B cell (primary cell): ENCODE measurements at regions not wholly inside any gene's neighbourhood (a gene's known extent, or its start where the extent isn't known, plus 50 kb on each side); places are given as distances from the start of the nearest gene placed in this dataset.

Source experiments
- ATAC-seq: fragments of 200-7000 bp; cut with Tn5 transposase; one replicate; pipeline ENCODE4 v1.10.0; 2021; ENCODE audit warnings: low read depth, mild to moderate bottlenecking, moderate number of reproducible peaks, moderate library complexity
- CTCF ChIA-PET: fragments of 350-600 bp; sonication (Branson Sonifier 250); formaldehyde crosslinking; loops from one replicate; lab custom pipeline; 2021; ENCODE audit warnings: antibody characterized with exemption, inconsistent platforms; lab: Charles Lee
- POLR2A ChIA-PET: fragments of 350-600 bp; sonication (Branson Sonifier 250); formaldehyde crosslinking; loops from one replicate; lab custom pipeline; 2021; ENCODE audit warnings: antibody characterized with exemption; lab: Charles Lee
- DNase-seq: peaks from one replicate; pipeline ENCODE4 v3.0.0; 2013
- H2AFZ ChIP-seq: 2 replicates; pipeline ENCODE4 v1.6.1; 2012; ENCODE audit warnings: mild to moderate bottlenecking, low read depth, low read length; ENCODE audit not compliant: insufficient read depth, poor library complexity, severe bottlenecking
- H3K27ac ChIP-seq, 2 donors: 1 replicate in 1 of 2; 2 replicates in 1 of 2; pipeline ENCODE4 v1.5.1; 2012 to 2013; ENCODE audit warnings: low read length in 2 of 2, mild to moderate bottlenecking in 2 of 2, moderate library complexity in 1 of 2
- H3K27me3 ChIP-seq, 4 experiments: fragments of 200-600 bp in 1 of 4; sonication (generic) in 1 of 4; replicated peaks in 1 of 4; 1 replicate in 2 of 4; 2 replicates in 2 of 4; pipeline versions ENCODE4 v1.6.1 to v1.7.0; 2013 to 2016; ENCODE audit warnings: low read length in 3 of 4, mild to moderate bottlenecking in 2 of 4, mixed read lengths in 1 of 4, moderate library complexity in 1 of 4; ENCODE audit not compliant: insufficient read depth in 4 of 4, control insufficient read depth in 3 of 4; ENCODE audit errors: control extremely low read depth in 1 of 4
- H3K36me3 ChIP-seq, 2 experiments: replicated peaks in 1 of 2; 1 replicate in 1 of 2; 2 replicates in 1 of 2; pipeline versions ENCODE4 v1.6.1 to v1.7.1; 2013; ENCODE audit warnings: low read length in 1 of 2; ENCODE audit not compliant: insufficient read depth in 2 of 2, control insufficient read depth in 1 of 2; ENCODE audit errors: control extremely low read depth in 1 of 2, extremely low read depth in 1 of 2
- H3K4me1 ChIP-seq, 2 donors: fragments of 200-600 bp in 1 of 2; sonication (generic) in 1 of 2; 1 replicate in 1 of 2; 2 replicates in 1 of 2; pipeline versions ENCODE4 v1.5.1 to v1.6.1; 2013 to 2017; ENCODE audit warnings: low read length in 2 of 2; ENCODE audit not compliant: control insufficient read depth in 2 of 2, insufficient read depth in 2 of 2
- H3K4me2 ChIP-seq: replicated peaks from 2 replicates; pipeline ENCODE3; 2012; ENCODE audit warnings: mild to moderate bottlenecking, low read depth, low read length; ENCODE audit not compliant: poor library complexity, severe bottlenecking
- H3K4me3 ChIP-seq, 5 experiments: fragments of 200-600 bp in 1 of 5; sonication (generic) in 1 of 5; 1 replicate in 3 of 5; 2 replicates in 2 of 5; pipeline versions ENCODE4 v1.5.1 to v1.7.0; 2011 to 2016; ENCODE audit warnings: low read length in 4 of 5, mild to moderate bottlenecking in 4 of 5, low read depth in 2 of 5, control low read depth in 1 of 5, moderate library complexity in 1 of 5; ENCODE audit not compliant: insufficient read depth in 1 of 5; ENCODE audit errors: control extremely low read depth in 1 of 5, extremely low read depth in 1 of 5
- H3K79me2 ChIP-seq: fragments of 200-600 bp; sonication (generic); one replicate; pipeline ENCODE4 v1.6.0; 2016; ENCODE audit warnings: low read length; ENCODE audit not compliant: control insufficient read depth, insufficient read depth
- H3K9ac ChIP-seq: fragments of 200-600 bp; sonication (generic); 2 replicates; pipeline ENCODE4 v1.6.1; 2017; ENCODE audit warnings: mild to moderate bottlenecking, low read length, moderate library complexity
- H3K9me3 ChIP-seq, 3 donors: one replicate each; pipeline versions ENCODE4 v1.6.1 to v1.7.1; 2013; ENCODE audit warnings: low read length in 2 of 3; ENCODE audit not compliant: control insufficient read depth in 2 of 3, insufficient read depth in 1 of 3; ENCODE audit errors: control extremely low read depth in 1 of 3
- H4K20me1 ChIP-seq: 2 replicates; pipeline ENCODE4 v1.6.0; 2012; ENCODE audit warnings: mild to moderate bottlenecking, low read length; ENCODE audit not compliant: insufficient read depth, control insufficient read depth, poor library complexity, severe bottlenecking
- H3K27ac Mint-ChIP-seq: one replicate; pipeline ENCODE4 v1.8.0; 2021; ENCODE audit warnings: mixed read lengths
- H3K27me3 Mint-ChIP-seq: one replicate; pipeline ENCODE4 v1.8.0; 2021; ENCODE audit warnings: mixed read lengths
- H3K4me1 Mint-ChIP-seq: one replicate; pipeline ENCODE4 v1.8.0; 2021; ENCODE audit warnings: mixed read lengths
- H3K4me3 Mint-ChIP-seq: one replicate; pipeline ENCODE4 v1.8.0; 2021; ENCODE audit warnings: mixed read lengths
- H3K9me3 Mint-ChIP-seq: one replicate; pipeline ENCODE4 v1.8.0; 2022; ENCODE audit warnings: mixed read lengths; ENCODE audit not compliant: insufficient read depth
- CTCF ChIP-seq: fragments of 200-600 bp; IDR thresholded peaks from one replicate; pipeline ENCODE4 v1.8.0; 2022; ENCODE audit warnings: antibody characterized with exemption, mild to moderate bottlenecking
- EZH2 ChIP-seq: IDR thresholded peaks from 2 replicates; pipeline ENCODE4 v1.6.1; 2012; ENCODE audit warnings: borderline replicate concordance, low read depth, mild to moderate bottlenecking, moderate library complexity, low read length; ENCODE audit not compliant: insufficient read depth, poor library complexity, severe bottlenecking
- WGBS: methylation state at CpG from one replicate; pipeline ENCODE4 v1.1.5; 2013; ENCODE audit warnings: missing lambda C conversion rate; ENCODE audit not compliant: insufficient coverage; 5-methylcytosine and 5-hydroxymethylcytosine counted together
- intact Hi-C: fragments of 100-400 bp; cut with micrococcal nuclease; formaldehyde crosslinking; loops from one replicate; pipeline ENCODE4 v1.10.0; 2022

GRCh38 chr2:82089518-82089917 lies 1785.0 kb upstream of the LRRTM1 start:
- Mint-ChIP-seq H3K4me1 (no peaks in the 10 kb centered on the region), H3K27ac (no peak overlapping the region), H3K9me3 (peaks cover 12% of the 10 kb centered on the region), H3K4me3 (no peak overlapping the region), H3K27me3 (no peaks in the 10 kb centered on the region)
- Histone ChIP-seq H4K20me1 (no peaks in the 10 kb centered on the region), H3K79me2 (no peaks in the 10 kb centered on the region), H3K4me2 (no peak overlapping the region), H3K27me3 (no peaks in the 10 kb centered on the region), H2AFZ (no peak overlapping the region), H3K9me3 (peaks cover 0 to 10% (median 1%) of the 10 kb centered on the region in 3 donors), H3K4me3 (no peak overlapping the region), H3K27ac (no peak overlapping the region), H3K4me1 (no peaks in the 10 kb centered on the region), H3K36me3 (no peaks in the 10 kb centered on the region), H3K9ac (no peak overlapping the region)
- CTCF ChIA-PET = no interaction called here
- no CpG with 5 or more reads among the region's 6 CpGs for WGBS
- DNase-seq = no peak
- ATAC-seq = no peak
- POLR2A ChIA-PET = no interaction called here
- TF ChIP-seq EZH2 (no peak), CTCF (no peak)
- intact Hi-C loops = no loop called here

- Histone ChIP-seq H3K36me3 (no peaks in the 10 kb centered on the region), H3K27ac (no peak overlapping the region), H4K20me1 (no peaks in the 10 kb centered on the region), H3K79me2 (no peaks in the 10 kb centered on the region), H3K4me1 (no peaks in the 10 kb centered on the region), H3K4me3 (no peak overlapping the region), H2AFZ (no peak overlapping the region), H3K9me3 (peaks cover 0 to 7% (median 1%) of the 10 kb centered on the region in 3 donors), H3K27me3 (no peaks in the 10 kb centered on the region), H3K9ac (no peak overlapping the region), H3K4me2 (no peak overlapping the region)
- CTCF ChIA-PET = no interaction called here
- Mint-ChIP-seq H3K27me3 (no peaks in the 10 kb centered on the region), H3K4me1 (no peaks in the 10 kb centered on the region), H3K27ac (no peak overlapping the region), H3K9me3 (peaks cover 14% of the 10 kb centered on the region), H3K4me3 (no peak overlapping the region)
- POLR2A ChIA-PET = no interaction called here
- 80% methylated on average over 1 of the region's 1 CpG for WGBS
- ATAC-seq (no peak), DNase-seq (no peak)
- TF ChIP-seq EZH2 (no peak), CTCF (no peak)
- intact Hi-C loops = no loop called here
Observed at GRCh38 chr2:82084679-82085392, 1780.3 kb upstream of the LRRTM1 start.
